ENCODE measurements at regions not wholly inside any gene's neighbourhood (a gene's known extent, or its start where the extent isn't known, plus 50 kb on each side); places are given as distances from the start of the nearest gene placed in this dataset.

DNA sequence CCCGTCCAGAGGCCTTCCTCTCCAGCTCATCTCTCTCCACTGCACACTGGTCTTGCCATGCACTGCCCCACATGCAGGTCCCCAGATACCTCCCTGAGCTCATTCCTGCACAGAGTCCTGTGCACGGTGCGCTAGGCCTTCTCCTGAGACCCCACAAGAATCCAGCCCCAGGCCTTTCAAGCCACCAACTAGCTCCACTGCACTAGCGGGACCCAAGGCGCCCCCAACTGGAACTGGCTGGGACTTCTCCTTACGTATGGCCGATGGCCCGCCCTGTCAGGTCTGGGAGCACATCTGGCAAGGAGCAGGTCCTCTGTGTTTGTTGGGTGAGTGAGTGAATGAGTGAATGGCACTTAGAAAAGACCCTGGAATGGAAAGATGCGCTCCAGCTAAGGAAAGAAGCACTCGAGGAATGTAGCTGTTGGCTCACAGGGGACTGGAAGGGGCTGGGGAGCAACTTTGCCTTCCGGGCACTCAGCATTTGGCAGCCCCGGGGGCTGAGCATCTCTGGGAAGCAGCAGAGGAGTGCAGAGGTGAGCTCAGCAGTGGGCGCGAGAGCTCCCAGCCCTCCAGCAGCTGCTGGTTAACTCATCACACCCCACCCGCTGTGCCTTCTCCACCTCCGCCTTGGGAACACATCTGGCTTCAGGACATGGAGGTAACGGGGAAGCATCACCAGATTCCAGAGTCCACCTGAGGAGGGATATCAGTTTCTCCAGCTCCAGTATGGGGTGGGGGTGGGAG is 223.1 kb downstream of the GLI2 start:
- no peak for DNase-seq

GRCh38 chr2:120959426-120959825 is 223.8 kb downstream of the GLI2 start:
- no peak for DNase-seq

GRCh38 chr2:120960770-120961366 is 225.2 kb downstream of the GLI2 start:
- no peak for DNase-seq

DNA sequence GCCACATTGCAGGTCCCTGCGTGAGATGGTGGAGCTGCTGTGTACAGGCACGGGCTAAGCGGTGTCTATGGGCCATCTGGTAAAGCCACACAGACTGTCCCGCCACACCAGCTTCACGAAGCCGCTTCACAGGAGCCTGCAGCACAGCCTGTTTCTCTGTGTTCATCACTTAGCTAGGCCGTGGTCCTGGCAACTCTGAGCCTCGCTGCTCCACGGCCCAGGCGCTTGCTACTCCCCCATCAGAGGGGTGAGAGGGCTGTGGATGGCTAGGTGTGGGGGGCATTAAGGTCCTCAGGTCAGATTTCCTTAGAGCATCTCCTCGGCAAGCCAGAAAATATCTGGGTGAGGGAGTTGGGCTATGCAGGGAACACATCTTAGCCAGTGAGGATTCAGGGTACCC is 225.7 kb downstream of the GLI2 start:
- DNase-seq, result no peak

GRCh38 chr2:120963997-120964705 is 228.5 kb downstream of the GLI2 start:
- DNase-seq, result no peak

DNA sequence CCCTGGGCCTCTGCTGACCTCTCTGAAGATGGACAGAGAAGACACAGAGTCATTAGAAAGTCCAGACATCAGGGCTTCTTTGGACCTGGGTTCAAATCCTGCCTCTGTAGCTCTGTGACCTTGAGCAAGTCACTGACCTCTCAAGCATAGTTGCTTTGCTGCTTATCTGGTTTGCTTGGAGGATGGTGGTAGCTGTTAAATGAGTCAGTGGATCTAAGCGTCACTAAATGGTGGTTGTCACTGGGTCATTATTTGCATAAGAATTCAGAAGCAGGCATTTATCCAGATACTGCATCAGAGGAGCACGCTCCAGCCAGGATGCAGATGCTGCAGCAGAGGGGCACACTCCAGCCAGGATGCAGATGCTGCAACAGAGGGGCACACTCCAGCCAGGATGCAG is 229.2 kb downstream of the GLI2 start:
- DNase-seq, result no peak

- DNase-seq, result no peak
Observed at GRCh38 chr2:120966510-120967254, 231.0 kb downstream of the GLI2 start.

- no peak for DNase-seq
Observed at GRCh38 chr2:120968307-120969015, 232.8 kb downstream of the GLI2 start.

DNA sequence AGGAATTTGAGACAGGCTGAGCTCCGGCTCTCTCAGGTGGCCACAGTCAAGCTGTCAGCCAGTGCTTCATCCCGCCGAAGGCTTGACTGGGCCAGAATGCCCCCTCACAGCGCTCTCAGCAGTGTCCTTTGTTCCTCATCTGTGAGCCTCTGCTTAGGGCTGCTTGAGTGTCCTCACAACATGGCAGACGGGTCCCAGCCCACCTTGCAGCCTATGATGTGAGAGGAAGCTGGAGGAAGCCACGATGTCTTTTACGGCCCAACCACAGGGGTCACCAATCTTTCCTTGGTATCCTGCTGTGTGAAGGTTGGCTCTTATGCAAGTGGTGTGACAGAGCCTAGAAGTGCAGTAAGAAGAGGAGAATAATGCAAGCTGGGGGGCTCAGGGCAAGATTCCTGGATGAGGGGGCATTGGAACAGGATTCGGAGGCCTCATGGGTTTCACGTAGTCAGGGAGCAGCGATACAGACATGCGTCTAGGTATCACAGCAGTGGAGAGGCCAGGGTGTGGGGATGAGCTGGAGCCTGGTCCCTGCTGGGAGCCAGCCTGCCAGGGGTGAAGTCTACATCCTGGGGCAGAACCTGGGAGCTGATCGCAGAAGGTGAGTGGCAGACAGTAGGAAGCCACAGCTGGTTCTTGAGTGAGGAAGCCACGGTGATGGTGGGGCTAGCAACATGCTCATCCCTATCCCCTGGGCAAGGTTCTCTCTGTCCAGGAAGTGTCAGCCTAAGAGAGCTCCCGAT is 234.1 kb downstream of the GLI2 start:
- no peak for DNase-seq

DNA sequence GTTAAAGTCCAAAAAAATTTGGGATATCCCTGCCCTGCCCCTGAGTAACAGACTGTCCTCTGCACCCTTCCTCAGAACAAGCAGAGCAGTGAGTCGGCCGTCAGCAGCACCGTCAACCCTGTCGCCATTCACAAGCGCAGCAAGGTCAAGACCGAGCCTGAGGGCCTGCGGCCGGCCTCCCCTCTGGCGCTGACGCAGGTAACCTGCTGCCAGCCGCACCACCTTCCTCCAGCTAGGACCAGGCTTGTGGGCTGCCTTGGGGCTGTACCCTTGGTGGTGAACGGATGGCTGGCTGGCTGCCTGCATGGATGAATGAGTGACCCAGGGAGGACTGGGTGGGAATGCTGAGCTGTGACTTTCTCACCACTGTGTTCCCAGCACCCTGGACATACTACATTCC is 236.2 kb downstream of the GLI2 start:
- DNase-seq, result no peak

GRCh38 chr2:120972286-120972685 is 236.6 kb downstream of the GLI2 start:
- peak; percentile 18 for DNase-seq

DNA sequence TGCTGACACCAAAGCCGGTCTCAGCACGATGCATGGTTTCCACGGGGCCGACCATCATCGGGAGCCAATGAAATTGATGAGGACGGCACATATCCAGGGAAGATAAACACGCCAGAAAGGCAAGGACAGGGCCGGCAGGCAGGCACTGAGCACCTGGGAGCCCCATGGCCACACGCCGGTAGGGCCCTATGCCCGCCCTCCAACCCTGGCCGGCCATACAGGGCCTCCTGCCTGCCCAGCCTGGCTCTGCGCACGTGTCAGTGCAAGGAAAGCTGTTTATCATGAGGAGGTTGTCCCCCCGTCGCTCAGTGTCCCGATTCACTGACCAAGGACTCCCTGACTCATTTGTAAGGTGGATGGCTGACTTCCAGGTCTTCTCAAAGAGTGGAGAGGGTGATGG is 237.5 kb downstream of the GLI2 start:
- no peak for DNase-seq

- no peak for DNase-seq
Observed at GRCh38 chr2:120974950-120975349, 239.3 kb downstream of the GLI2 start.

DNA sequence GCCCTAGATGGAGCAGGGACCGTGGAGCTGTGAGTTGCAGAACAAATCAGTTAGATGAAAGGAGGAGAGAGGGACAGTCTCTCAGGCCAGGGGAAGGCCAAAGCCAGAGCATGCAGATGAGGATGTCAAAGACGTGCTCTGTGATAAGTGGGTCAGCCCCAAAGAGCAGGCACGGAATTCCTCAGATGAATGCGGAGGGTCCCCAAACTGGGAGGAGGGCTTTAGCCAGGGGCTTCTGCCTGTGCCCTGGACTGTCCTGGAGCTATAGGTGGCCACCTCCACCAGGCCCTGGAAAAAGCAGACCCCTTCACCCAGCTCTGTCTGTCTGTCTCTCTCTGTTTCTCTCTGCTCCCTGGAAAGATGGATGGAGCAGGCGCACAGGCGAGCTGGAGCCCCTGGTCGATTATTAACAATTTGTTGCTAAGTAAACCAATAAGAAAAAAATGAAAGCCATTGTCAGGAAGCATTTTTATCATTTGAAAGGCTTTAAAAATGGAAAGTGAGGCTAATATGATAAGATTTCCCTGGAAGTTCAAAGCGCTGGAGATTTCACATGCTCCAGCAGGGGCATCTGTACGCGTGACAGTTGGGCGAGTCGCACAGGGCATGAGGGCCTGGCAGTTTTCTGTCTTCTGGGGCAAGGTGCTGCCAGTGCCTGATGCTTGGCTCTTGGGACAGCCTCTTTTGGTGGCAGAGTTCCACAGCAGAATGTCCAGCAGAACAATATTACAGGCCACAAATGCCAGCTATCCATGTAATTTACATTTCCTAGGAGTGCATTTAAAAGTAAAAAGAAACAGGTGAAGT is 241.0 kb downstream of the GLI2 start:
- no peak for DNase-seq

DNA sequence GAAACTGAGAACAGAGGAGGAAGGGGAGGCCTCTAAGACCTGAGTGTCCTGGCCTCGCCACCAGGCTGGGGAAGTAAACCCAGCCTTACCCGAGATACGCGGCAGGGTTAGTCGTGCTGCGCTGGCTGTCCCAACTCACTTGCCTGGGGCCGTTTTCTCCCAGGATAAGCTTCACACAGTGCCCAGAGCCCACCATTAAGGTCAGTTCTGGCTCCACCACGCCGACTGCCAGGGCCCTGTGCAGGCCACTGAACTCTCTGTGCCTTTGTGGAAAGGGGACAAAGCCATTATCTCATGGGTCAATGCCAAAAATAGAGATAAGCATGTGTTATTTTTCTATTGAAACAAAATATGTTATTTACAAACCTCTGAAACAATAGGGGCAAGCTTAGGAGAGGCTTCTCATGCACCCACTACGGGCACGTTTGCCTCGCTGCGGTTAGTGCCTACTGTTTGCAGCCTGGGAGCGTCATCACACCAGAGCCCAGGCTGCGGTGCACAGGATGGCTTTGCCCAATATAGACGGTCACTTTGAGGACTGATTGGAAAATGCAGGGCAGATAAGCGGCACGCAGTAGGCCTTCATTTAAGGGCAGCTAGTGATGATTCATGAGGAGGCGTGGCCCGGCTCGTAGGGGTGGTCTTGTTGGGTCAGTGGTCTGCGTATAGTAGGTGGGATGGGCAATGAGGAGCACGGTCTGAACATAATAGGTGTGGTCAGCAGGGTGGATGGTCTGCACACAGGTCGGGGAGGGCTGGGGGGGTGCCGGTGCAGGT is 242.1 kb downstream of the GLI2 start:
- no peak for DNase-seq

DNA sequence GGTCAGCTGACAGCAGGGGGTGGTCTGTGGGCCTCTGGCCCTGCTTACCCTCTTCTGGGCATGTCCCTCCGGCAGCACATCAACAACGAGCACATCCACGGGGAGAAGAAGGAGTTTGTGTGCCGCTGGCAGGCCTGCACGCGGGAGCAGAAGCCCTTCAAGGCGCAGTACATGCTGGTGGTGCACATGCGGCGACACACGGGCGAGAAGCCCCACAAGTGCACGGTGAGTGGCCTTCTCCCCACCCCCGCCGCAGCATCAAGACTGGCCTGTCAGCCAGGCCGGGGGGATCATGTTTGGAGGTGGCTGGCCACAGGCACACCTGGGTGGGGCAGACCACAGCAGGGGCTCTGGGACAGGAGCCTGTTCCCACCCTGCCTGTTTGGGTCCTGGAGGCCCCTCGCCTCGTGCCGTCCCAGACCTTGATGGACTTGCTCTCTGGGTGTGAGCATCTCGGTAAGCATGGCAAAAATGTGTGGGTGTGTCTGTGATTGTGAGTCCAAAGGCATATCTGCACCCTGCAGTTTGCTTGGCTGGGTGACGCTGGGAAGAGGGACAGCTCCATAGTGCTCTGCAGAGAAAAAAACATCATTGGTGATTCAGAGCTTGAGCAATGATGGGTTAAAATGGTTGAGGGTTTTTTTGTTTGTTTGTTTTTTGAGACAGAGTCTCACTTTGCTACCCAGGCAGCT is 242.8 kb downstream of the GLI2 start:
- no peak for DNase-seq

DNA sequence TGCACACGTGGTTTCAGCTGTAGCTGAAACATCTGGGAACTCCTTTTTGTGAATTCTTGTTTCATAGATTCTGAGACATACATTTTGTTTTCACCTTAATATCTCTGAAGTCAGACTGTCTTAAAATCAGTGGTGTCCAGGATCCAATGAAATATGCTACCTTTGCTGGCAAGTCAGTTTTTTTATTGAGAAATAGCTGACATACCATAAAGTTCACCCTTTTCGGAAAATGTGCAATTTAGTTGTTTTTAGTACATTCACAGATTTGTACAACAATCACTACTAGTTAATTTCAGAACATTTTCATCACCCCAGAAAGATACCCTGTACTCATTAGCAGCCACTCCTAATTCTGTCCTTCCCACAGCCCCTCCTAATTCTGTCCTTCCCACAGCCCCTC is 243.7 kb downstream of the GLI2 start:
- DNase-seq, result no peak

DNA sequence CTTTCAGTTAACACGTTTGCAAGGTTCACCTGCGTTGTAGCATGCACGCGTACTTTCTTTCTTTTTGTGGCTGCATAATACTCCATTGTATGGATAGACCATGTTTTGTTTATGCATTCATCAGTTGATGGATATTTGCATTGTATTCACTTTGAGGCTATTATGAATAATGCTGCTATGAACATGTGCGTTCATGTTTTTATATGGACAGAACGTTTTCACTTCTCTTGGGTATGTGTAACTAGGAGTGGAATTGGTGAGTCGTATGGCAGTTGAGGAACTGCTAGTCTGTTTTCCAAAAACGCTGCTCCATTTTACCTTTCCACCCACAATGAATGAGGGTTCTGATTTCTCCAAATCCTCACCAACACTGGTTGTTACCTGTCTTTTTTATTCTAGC is 244.3 kb downstream of the GLI2 start:
- no peak for DNase-seq

DNA sequence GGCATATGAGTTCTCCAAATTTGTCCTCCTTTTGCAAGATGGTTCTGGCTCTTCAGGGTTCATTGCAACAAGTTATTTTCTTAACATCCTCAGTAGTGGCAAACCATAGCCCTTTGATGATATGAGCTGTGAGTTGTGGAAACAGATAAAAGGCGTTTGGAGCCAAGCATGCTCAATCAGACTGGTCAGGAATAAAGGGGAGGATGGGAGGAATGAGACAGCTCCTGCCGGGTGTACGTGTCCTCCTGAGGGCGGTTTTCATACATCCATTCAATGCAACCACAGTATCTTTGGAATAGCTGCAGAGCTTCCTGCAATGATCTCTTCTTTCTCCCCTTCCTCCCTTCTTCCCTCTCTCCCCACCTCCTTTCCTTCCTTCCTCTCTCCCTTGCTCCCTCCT is 245.8 kb downstream of the GLI2 start:
- DNase-seq, result no peak

GRCh38 chr2:120982598-120982997 is 246.9 kb downstream of the GLI2 start:
- no peak for DNase-seq

Measured in NCI-H1105 (cell line).